OCI-LY3 (cell line): ENCODE measurements at regions not wholly inside any gene's neighbourhood (a gene's known extent, or its start where the extent isn't known, plus 50 kb on each side); places are given as distances from the start of the nearest gene placed in this dataset.
"Not testable (repeated sequence)": the region's sequence is repeated elsewhere in the genome, so short reads cannot be mapped to it uniquely, and the experiment has no call there.

Experiments used
- H2AFZ ChIP-seq: fragments of 200-600, 300-600 bp; shearing (Covaris generic); 2 replicates; pipeline ENCODE4 v1.6.0; 2014; ENCODE audit warnings: antibody characterized with exemption, low read depth, low read length
- H3K27ac ChIP-seq: fragments of 200-600, 300-600 bp; sonication (generic); 2 replicates; pipeline ENCODE4 v1.5.1; 2014; ENCODE audit warnings: mild to moderate bottlenecking, low read length, moderate library complexity, mixed read lengths
- H3K27me3 ChIP-seq: fragments of 200-600, 300-600 bp; sonication (generic); 2 replicates; pipeline ENCODE4 v1.6.1; 2014; ENCODE audit warnings: low read depth, low read length, mixed read lengths
- H3K36me3 ChIP-seq: fragments of 200-600, 300-600 bp; sonication (generic); replicated peaks from 2 replicates; pipeline ENCODE3; 2014; ENCODE audit warnings: low read depth, low read length, mixed read lengths
- H3K4me1 ChIP-seq: fragments of 300-600, 200-600 bp; sonication (generic); 2 replicates; pipeline ENCODE4 v1.6.1; 2014; ENCODE audit warnings: low read length, mixed read lengths
- H3K4me2 ChIP-seq: fragments of 200-600, 300-600 bp; sonication (generic); 2 replicates; pipeline ENCODE4 v1.6.1; 2014; ENCODE audit warnings: low read length, mixed read lengths
- H3K4me3 ChIP-seq: fragments of 300-600, 200-600 bp; sonication (generic); 2 replicates; pipeline ENCODE4 v1.5.1; 2014; ENCODE audit warnings: antibody characterized with exemption, mild to moderate bottlenecking, low read length, moderate library complexity
- H3K79me2 ChIP-seq: fragments of 300-600, 200-600 bp; shearing (Covaris generic); 2 replicates; pipeline ENCODE4 v1.6.1; 2014; ENCODE audit warnings: mild to moderate bottlenecking, low read length, mixed read lengths
- H3K9ac ChIP-seq: fragments of 300-600, 200-600 bp; shearing (Covaris generic); 2 replicates; pipeline ENCODE4 v1.6.0; 2014; ENCODE audit warnings: mild to moderate bottlenecking, low read length, moderate library complexity
- H3K9me3 ChIP-seq: fragments of 200-600, 300-600 bp; shearing (Covaris generic); 2 replicates; pipeline ENCODE4 v1.6.1; 2014; ENCODE audit warnings: low read length, mixed read lengths; ENCODE audit not compliant: insufficient read depth
- H4K20me1 ChIP-seq: fragments of 200-600, 300-600 bp; sonication (generic); 2 replicates; pipeline ENCODE4 v1.6.1; 2016; ENCODE audit warnings: low read length, mixed read lengths; ENCODE audit not compliant: insufficient read depth
- CTCF ChIP-seq: fragments of 200-600, 300-600 bp; sonication (generic); IDR thresholded peaks from 2 replicates; pipeline ENCODE4 v1.5.1; 2014; ENCODE audit warnings: antibody characterized with exemption, low read length, low read depth
- EZH2phosphoT487 ChIP-seq: fragments of 200-600 bp; shearing (Covaris generic); IDR thresholded peaks from 2 replicates; pipeline ENCODE4 v1.6.1; 2018; ENCODE audit warnings: antibody characterized with exemption, mixed run types, low read depth

- no peak overlapping the region for H2AFZ ChIP-seq
- no peaks in the 10 kb centered on the region for H3K36me3 ChIP-seq
- TF ChIP-seq CTCF, result no peak
- no peak for TF ChIP-seq EZH2phosphoT487
- H3K9me3 ChIP-seq, result no peaks in the 10 kb centered on the region
- H3K27me3 ChIP-seq, result no peaks in the 10 kb centered on the region
- no peak overlapping the region for H3K4me3 ChIP-seq
- H3K27ac ChIP-seq, result no peak overlapping the region
- H3K4me1 ChIP-seq, result no peaks in the 10 kb centered on the region
- no peak overlapping the region for H3K4me2 ChIP-seq
- no peaks in the 10 kb centered on the region for H4K20me1 ChIP-seq
- H3K79me2 ChIP-seq, result no peaks in the 10 kb centered on the region
- H3K9ac ChIP-seq, result no peak overlapping the region
Observed at GRCh38 chr11:82505379-82505778, 228.3 kb downstream of the FAM181B start.

- H4K20me1 ChIP-seq, H3K4me2 ChIP-seq, H3K9me3 ChIP-seq, H3K27ac ChIP-seq, H3K4me1 ChIP-seq, H3K79me2 ChIP-seq, H3K9ac ChIP-seq, H3K4me3 ChIP-seq, H3K36me3 ChIP-seq, H2AFZ ChIP-seq, H3K27me3 ChIP-seq: not testable (repeated sequence)
Observed at GRCh38 chr11:82501174-82501573, 232.5 kb downstream of the FAM181B start.

GRCh38 chr11:82494988-82495432, 238.7 kb downstream of the FAM181B start:
- Histone ChIP-seq H4K20me1 (no peaks in the 10 kb centered on the region), H3K36me3 (no peaks in the 10 kb centered on the region), H2AFZ (no peak overlapping the region), H3K4me2 (no peak overlapping the region), H3K4me3 (no peak overlapping the region), H3K4me1 (no peaks in the 10 kb centered on the region), H3K9ac (no peak overlapping the region), H3K9me3 (no peaks in the 10 kb centered on the region), H3K79me2 (no peaks in the 10 kb centered on the region), H3K27me3 (peaks cover 11% of the 10 kb centered on the region; the same call in 1 of the 2 replicates), H3K27ac (no peak overlapping the region)
- TF ChIP-seq EZH2phosphoT487 (no peak), CTCF (peak; percentile 81)

- H2AFZ ChIP-seq, result no peak overlapping the region
- TF ChIP-seq CTCF (no peak), EZH2phosphoT487 (no peak)
- H4K20me1 ChIP-seq, result no peaks in the 10 kb centered on the region
- no peaks in the 10 kb centered on the region for H3K27me3 ChIP-seq
- no peaks in the 10 kb centered on the region for H3K4me1 ChIP-seq
- no peak overlapping the region for H3K4me2 ChIP-seq
- H3K79me2 ChIP-seq, result no peaks in the 10 kb centered on the region
- H3K9me3 ChIP-seq, result no peaks in the 10 kb centered on the region
- no peak overlapping the region for H3K4me3 ChIP-seq
- H3K27ac ChIP-seq, result no peak overlapping the region
- no peaks in the 10 kb centered on the region for H3K36me3 ChIP-seq
- no peak overlapping the region for H3K9ac ChIP-seq
Observed at GRCh38 chr11:82474876-82475275, 258.8 kb downstream of the FAM181B start.

GRCh38 chr11:82465481-82465880, 268.2 kb downstream of the FAM181B start:
- no peak overlapping the region for H2AFZ ChIP-seq
- TF ChIP-seq CTCF (no peak), EZH2phosphoT487 (no peak)
- no peaks in the 10 kb centered on the region for H3K9me3 ChIP-seq
- H3K9ac ChIP-seq, result no peak overlapping the region
- no peak overlapping the region for H3K27ac ChIP-seq
- H4K20me1 ChIP-seq, result no peaks in the 10 kb centered on the region
- H3K4me2 ChIP-seq, result no peak overlapping the region
- H3K27me3 ChIP-seq, result no peaks in the 10 kb centered on the region
- H3K79me2 ChIP-seq, result no peaks in the 10 kb centered on the region
- H3K4me1 ChIP-seq, result no peaks in the 10 kb centered on the region
- H3K4me3 ChIP-seq, result no peak overlapping the region
- no peaks in the 10 kb centered on the region for H3K36me3 ChIP-seq
